ENCODE measurements at regions not wholly inside any gene's neighbourhood (a gene's known extent, or its start where the extent isn't known, plus 50 kb on each side); places are given as distances from the start of the nearest gene placed in this dataset.
"Not testable (repeated sequence)": the region's sequence is repeated elsewhere in the genome, so short reads cannot be mapped to it uniquely, and the experiment has no call there.

DNA sequence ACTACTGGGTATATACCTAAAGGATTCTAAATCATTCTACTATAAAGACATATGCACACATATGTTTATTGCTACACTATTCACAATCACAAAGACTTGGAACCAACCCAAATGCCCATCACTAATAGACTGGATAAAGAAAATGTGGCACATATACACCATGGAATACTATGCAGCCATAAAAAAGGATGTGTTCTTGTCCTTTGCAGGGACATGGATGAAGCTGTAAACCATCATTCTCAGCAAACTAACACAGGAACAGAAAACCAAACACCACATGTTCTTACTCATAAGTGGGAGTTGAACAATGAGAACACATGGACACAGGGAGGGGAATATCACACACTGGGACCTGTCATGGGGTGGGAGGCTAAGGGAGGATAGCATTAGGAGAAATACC, 249.0 kb downstream of the SLCO4C1 start:
- POLR2A ChIA-PET; H3K27me3 Mint-ChIP-seq; DNase-seq; H3K4me1 Mint-ChIP-seq; H3K4me3 Mint-ChIP-seq; H3K27ac Mint-ChIP-seq; CTCF ChIA-PET; ATAC-seq; H3K36me3 Mint-ChIP-seq (ENCODE audit: low read depth); intact Hi-C loops (cut with DNase I, micrococcal nuclease); H3K9me3 Mint-ChIP-seq (ENCODE audit: low read depth): not testable (repeated sequence)

- H3K27me3 Mint-ChIP-seq: no peaks in the 10 kb centered on the region
- DNase-seq (no peak), ATAC-seq (no peak)
- H3K4me3 Mint-ChIP-seq: no peak overlapping the region
- H3K27ac Mint-ChIP-seq: no peak overlapping the region
- ChIA-PET CTCF (no interaction called here), POLR2A (no interaction called here)
- no peaks in the 10 kb centered on the region for H3K36me3 Mint-ChIP-seq (ENCODE audit: low read depth)
- H3K4me1 Mint-ChIP-seq: no peaks in the 10 kb centered on the region
- H3K9me3 Mint-ChIP-seq (ENCODE audit: low read depth): no peaks in the 10 kb centered on the region
- intact Hi-C loops (cut with DNase I, micrococcal nuclease): no loop called here
Observed at GRCh38 chr5:102040326-102040725, 255.8 kb downstream of the SLCO4C1 start.

- ChIA-PET CTCF (no interaction called here), POLR2A (no interaction called here)
- Mint-ChIP-seq H3K4me3 (no peak overlapping the region), H3K9me3 (ENCODE audit: low read depth) (no peaks in the 10 kb centered on the region), H3K36me3 (ENCODE audit: low read depth) (no peaks in the 10 kb centered on the region), H3K4me1 (no peaks in the 10 kb centered on the region), H3K27ac (no peak overlapping the region), H3K27me3 (no peaks in the 10 kb centered on the region)
- no peak for DNase-seq
- intact Hi-C loops (cut with DNase I, micrococcal nuclease): no loop called here
- ATAC-seq: no peak
Observed at GRCh38 chr5:102036927-102037326, 259.2 kb downstream of the SLCO4C1 start.

DNA sequence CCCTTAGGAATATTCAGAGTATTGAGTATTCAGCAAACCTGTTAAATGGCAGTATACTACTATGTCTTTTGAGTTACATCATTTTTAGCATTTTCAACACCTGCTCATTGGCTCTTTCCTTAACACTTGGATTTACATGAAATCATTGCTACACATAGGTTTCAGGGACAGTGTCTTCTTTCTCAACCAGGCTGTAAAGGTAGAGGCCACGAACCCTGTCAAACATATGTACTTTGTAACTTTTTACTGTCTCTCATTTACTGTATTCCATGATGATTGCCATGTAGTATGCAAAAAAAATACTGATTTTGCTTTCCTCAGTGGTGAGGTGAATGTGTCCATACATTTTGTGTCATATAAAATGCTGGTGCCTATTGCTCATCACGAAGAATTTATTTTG, 264.4 kb downstream of the SLCO4C1 start:
- DNase-seq (no peak), ATAC-seq (no peak)
- no peaks in the 10 kb centered on the region for H3K4me1 Mint-ChIP-seq
- H3K4me3 Mint-ChIP-seq: no peak overlapping the region
- intact Hi-C loops (cut with DNase I, micrococcal nuclease): no loop called here
- no peaks in the 10 kb centered on the region for H3K36me3 Mint-ChIP-seq (ENCODE audit: low read depth)
- H3K27me3 Mint-ChIP-seq: no peaks in the 10 kb centered on the region
- ChIA-PET POLR2A (no interaction called here), CTCF (no interaction called here)
- no peaks in the 10 kb centered on the region for H3K9me3 Mint-ChIP-seq (ENCODE audit: low read depth)
- no peak overlapping the region for H3K27ac Mint-ChIP-seq

- no peak for ATAC-seq
- no peaks in the 10 kb centered on the region for H3K4me1 Mint-ChIP-seq
- ChIA-PET CTCF (no interaction called here), POLR2A (no interaction called here)
- intact Hi-C loops (cut with DNase I, micrococcal nuclease): no loop called here
- DNase-seq: no peak
- no peak overlapping the region for H3K27ac Mint-ChIP-seq
- H3K4me3 Mint-ChIP-seq: no peak overlapping the region
- no peaks in the 10 kb centered on the region for H3K36me3 Mint-ChIP-seq (ENCODE audit: low read depth)
- H3K27me3 Mint-ChIP-seq: no peaks in the 10 kb centered on the region
- peaks cover under 1% of the 10 kb centered on the region for H3K9me3 Mint-ChIP-seq (ENCODE audit: low read depth)
Observed at GRCh38 chr5:102018690-102019089, 277.4 kb downstream of the SLCO4C1 start.

DNA sequence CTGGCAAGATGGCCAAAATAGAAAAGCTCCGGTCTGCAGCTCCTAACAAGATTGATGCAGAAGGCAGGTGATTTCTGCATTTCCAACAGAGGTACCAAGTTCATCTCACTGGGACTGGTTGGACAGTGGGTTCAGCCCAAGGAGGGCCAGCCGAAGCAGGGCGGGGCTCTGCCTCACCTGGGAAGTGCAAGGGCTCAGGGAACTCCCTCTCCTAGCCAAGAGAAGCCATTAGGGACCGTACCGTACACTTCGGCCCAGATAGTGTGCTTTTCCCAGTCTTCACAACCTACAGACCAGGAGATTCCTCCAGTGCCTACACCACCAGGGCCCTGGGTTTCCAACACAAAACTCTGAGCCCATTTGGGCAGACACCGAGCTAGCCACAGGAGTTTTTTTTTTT, 277.8 kb downstream of the SLCO4C1 start:
- H3K9me3 Mint-ChIP-seq (ENCODE audit: low read depth): no peaks in the 10 kb centered on the region
- H3K4me1 Mint-ChIP-seq: no peaks in the 10 kb centered on the region
- POLR2A ChIA-PET: no interaction called here
- no peak overlapping the region for H3K27ac Mint-ChIP-seq
- intact Hi-C loops (cut with DNase I, micrococcal nuclease): no loop called here
- ATAC-seq: no peak
- no peak overlapping the region for H3K4me3 Mint-ChIP-seq
- no peaks in the 10 kb centered on the region for H3K36me3 Mint-ChIP-seq (ENCODE audit: low read depth)
- no peak for DNase-seq
- H3K27me3 Mint-ChIP-seq: no peaks in the 10 kb centered on the region
- CTCF ChIA-PET: no interaction called here

- H3K4me1 Mint-ChIP-seq: no peaks in the 10 kb centered on the region
- ChIA-PET CTCF (no interaction called here), POLR2A (interaction anchor here (0.6 kb wide), 1 partner anchor 563 kb away, joined by 3 read pairs; no protein-coding TSS in a partner anchor)
- H3K27ac Mint-ChIP-seq: no peak overlapping the region
- no peaks in the 10 kb centered on the region for H3K9me3 Mint-ChIP-seq (ENCODE audit: low read depth)
- DNase-seq (no peak), ATAC-seq (no peak)
- intact Hi-C loops (cut with DNase I, micrococcal nuclease): no loop called here
- no peaks in the 10 kb centered on the region for H3K36me3 Mint-ChIP-seq (ENCODE audit: low read depth)
- H3K4me3 Mint-ChIP-seq: no peak overlapping the region
- no peaks in the 10 kb centered on the region for H3K27me3 Mint-ChIP-seq
Observed at GRCh38 chr5:102014371-102014770, 281.7 kb downstream of the SLCO4C1 start.

DNA sequence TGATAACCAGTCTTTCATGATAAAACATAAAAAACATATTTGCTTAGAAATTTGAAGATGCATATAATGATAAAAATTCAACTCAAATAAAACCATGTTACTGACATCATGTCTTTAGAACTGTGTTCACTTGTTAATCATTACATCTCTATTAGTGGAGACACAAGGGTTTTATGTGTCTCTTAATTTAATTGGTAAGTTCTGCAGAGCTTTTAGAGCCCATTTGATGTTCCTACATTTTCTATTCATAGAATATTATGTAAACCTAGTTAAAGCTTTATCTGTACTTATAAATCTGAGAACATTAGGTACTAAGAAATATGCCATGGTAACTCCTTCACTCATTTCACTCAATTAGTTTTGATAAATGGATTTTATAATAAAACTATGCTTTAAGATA, 285.4 kb downstream of the SLCO4C1 start:
- intact Hi-C loops (cut with DNase I, micrococcal nuclease): no loop called here
- no peaks in the 10 kb centered on the region for H3K4me1 Mint-ChIP-seq
- no peak overlapping the region for H3K27ac Mint-ChIP-seq
- H3K4me3 Mint-ChIP-seq: no peak overlapping the region
- H3K27me3 Mint-ChIP-seq: no peaks in the 10 kb centered on the region
- ATAC-seq (no peak), DNase-seq (no peak)
- POLR2A ChIA-PET: no interaction called here
- CTCF ChIA-PET: no interaction called here
- no peaks in the 10 kb centered on the region for H3K9me3 Mint-ChIP-seq (ENCODE audit: low read depth)
- no peaks in the 10 kb centered on the region for H3K36me3 Mint-ChIP-seq (ENCODE audit: low read depth)

DNA sequence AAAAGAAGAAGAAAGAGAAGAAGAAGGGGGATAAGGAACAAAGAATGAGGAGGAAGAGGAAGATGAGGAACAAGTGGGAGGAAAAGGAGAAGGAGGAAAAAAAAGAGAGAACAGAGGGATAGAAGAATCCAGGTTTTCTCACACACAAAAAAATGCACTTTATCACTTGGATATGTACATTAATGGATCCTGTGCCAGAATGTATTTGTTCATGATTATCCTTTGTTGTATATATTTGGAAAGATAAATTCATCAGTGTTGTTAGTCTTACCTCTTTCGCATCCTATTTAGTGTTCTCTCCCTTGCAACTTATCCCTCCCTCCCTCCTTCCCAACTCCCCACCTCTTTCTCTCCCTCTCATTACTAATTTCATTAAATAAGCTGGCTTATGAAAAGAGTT, 298.8 kb downstream of the SLCO4C1 start:
- H3K4me1 Mint-ChIP-seq: no peaks in the 10 kb centered on the region
- no peaks in the 10 kb centered on the region for H3K36me3 Mint-ChIP-seq (ENCODE audit: low read depth)
- ChIA-PET POLR2A (no interaction called here), CTCF (no interaction called here)
- H3K27ac Mint-ChIP-seq: no peak overlapping the region
- intact Hi-C loops (cut with DNase I, micrococcal nuclease): no loop called here
- H3K27me3 Mint-ChIP-seq: no peaks in the 10 kb centered on the region
- no peaks in the 10 kb centered on the region for H3K9me3 Mint-ChIP-seq (ENCODE audit: low read depth)
- ATAC-seq (no peak), DNase-seq (no peak)
- no peak overlapping the region for H3K4me3 Mint-ChIP-seq

- Mint-ChIP-seq H3K9me3 (ENCODE audit: low read depth) (no peaks in the 10 kb centered on the region), H3K27ac (no peak overlapping the region), H3K27me3 (no peaks in the 10 kb centered on the region), H3K4me1 (no peaks in the 10 kb centered on the region), H3K4me3 (no peak overlapping the region), H3K36me3 (ENCODE audit: low read depth) (no peaks in the 10 kb centered on the region)
- intact Hi-C loops (cut with DNase I, micrococcal nuclease): no loop called here
- ChIA-PET CTCF (no interaction called here), POLR2A (no interaction called here)
- ATAC-seq: no peak
- no peak for DNase-seq
Observed at GRCh38 chr5:101995585-101995984, 300.5 kb downstream of the SLCO4C1 start.

DNA sequence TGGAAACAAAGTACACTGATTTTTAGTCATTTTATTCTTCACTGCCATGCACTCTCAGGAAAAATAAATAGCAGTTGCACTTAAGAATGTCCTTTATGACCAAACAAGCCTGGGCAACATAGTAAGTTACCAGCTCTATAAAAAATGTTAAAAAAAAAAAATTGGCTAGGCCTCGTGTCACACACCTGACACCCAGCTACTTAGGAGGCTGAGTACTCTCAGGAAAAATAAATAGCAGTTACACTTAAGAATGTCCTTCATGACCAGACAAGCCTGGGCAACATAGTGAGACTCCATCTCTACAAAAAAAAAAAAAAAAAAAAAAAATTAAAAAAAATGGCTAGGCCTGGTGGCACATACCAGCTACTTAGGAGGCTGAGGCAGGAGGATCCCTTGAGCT, 304.6 kb downstream of the SLCO4C1 start:
- H3K4me1 Mint-ChIP-seq: no peaks in the 10 kb centered on the region
- H3K27me3 Mint-ChIP-seq: no peaks in the 10 kb centered on the region
- no peak for ATAC-seq
- H3K9me3 Mint-ChIP-seq (ENCODE audit: low read depth): no peaks in the 10 kb centered on the region
- ChIA-PET CTCF (interaction anchor here (1.3 kb wide), 1 partner anchor 13 kb away, joined by 3 read pairs; no protein-coding TSS in a partner anchor), POLR2A (no interaction called here)
- H3K4me3 Mint-ChIP-seq: no peak overlapping the region
- intact Hi-C loops (cut with DNase I, micrococcal nuclease): no loop called here
- H3K36me3 Mint-ChIP-seq (ENCODE audit: low read depth): no peaks in the 10 kb centered on the region
- H3K27ac Mint-ChIP-seq: no peak overlapping the region
- no peak for DNase-seq

GRCh38 chr5:101989659-101990058, 306.4 kb downstream of the SLCO4C1 start:
- H3K36me3 Mint-ChIP-seq (ENCODE audit: low read depth): no peaks in the 10 kb centered on the region
- no peaks in the 10 kb centered on the region for H3K9me3 Mint-ChIP-seq (ENCODE audit: low read depth)
- DNase-seq: no peak
- no peaks in the 10 kb centered on the region for H3K4me1 Mint-ChIP-seq
- no peak overlapping the region for H3K27ac Mint-ChIP-seq
- H3K4me3 Mint-ChIP-seq: no peak overlapping the region
- intact Hi-C loops (cut with DNase I, micrococcal nuclease): no loop called here
- CTCF ChIA-PET: interaction anchor here (1.4 kb wide), 1 partner anchor 12 kb away, joined by 3 read pairs; no protein-coding TSS in a partner anchor
- POLR2A ChIA-PET: no interaction called here
- H3K27me3 Mint-ChIP-seq: no peaks in the 10 kb centered on the region
- no peak for ATAC-seq

- CTCF ChIA-PET: interaction anchor here (1.3 to 1.8 kb wide), 4 partner anchors 8 to 36 kb away, joined by 3 to 6 read pairs (median 4); no protein-coding TSS in a partner anchor
- Mint-ChIP-seq H3K4me1 (no peaks in the 10 kb centered on the region), H3K27ac (no peak overlapping the region), H3K9me3 (ENCODE audit: low read depth) (no peaks in the 10 kb centered on the region), H3K4me3 (no peak overlapping the region), H3K36me3 (ENCODE audit: low read depth) (no peaks in the 10 kb centered on the region), H3K27me3 (peaks cover 3% of the 10 kb centered on the region)
- no peak for DNase-seq
- intact Hi-C loops (cut with DNase I, micrococcal nuclease): loop anchor here in 1 of 2 experiments (10.0 kb wide), 2 partner anchors 247 to 1543 kb away; no protein-coding TSS in a partner anchor
- ATAC-seq: no peak
- POLR2A ChIA-PET: no interaction called here
Observed at GRCh38 chr5:101977729-101978345, 318.2 kb downstream of the SLCO4C1 start.

All from activated CD4-positive, alpha-beta T cell treated with anti-CD3 and anti-CD28 coated beads for 36 hours (primary cell).